Neutrophil (primary cell): ENCODE measurements at regions not wholly inside any gene's neighbourhood (a gene's known extent, or its start where the extent isn't known, plus 50 kb on each side); places are given as distances from the start of the nearest gene placed in this dataset.
"Not testable (repeated sequence)": the region's sequence is repeated elsewhere in the genome, so short reads cannot be mapped to it uniquely, and the experiment has no call there.

ENCODE experiments used
- H3K27ac ChIP-seq: fragments of 200-600 bp; sonication (generic); 2 replicates; pipeline ENCODE4 v1.5.1; 2016; ENCODE audit warnings: mild to moderate bottlenecking, moderate library complexity
- H3K27me3 ChIP-seq: fragments of 200-600 bp; sonication (generic); 2 replicates; pipeline ENCODE4 v1.6.0; 2016; ENCODE audit warnings: mild to moderate bottlenecking
- H3K36me3 ChIP-seq: fragments of 200-600 bp; sonication (generic); 2 replicates; pipeline ENCODE4 v1.5.1; 2017
- H3K4me1 ChIP-seq, 2 experiments: fragments of 200-600 bp in 1 of 2; sonication (generic) in 1 of 2; 1 replicate in 1 of 2; 2 replicates in 1 of 2; pipeline versions ENCODE4 v1.5.1 to v1.6.1; 2013 to 2016; ENCODE audit warnings: low read depth in 1 of 2, low read length in 1 of 2, mild to moderate bottlenecking in 1 of 2, moderate library complexity in 1 of 2; ENCODE audit not compliant: control insufficient read depth in 1 of 2, insufficient read depth in 1 of 2
- H3K4me3 ChIP-seq, 2 experiments: fragments of 200-600 bp in 1 of 2; sonication (generic) in 1 of 2; 1 replicate in 1 of 2; 2 replicates in 1 of 2; pipeline ENCODE4 v1.5.1; 2013 to 2016; ENCODE audit warnings: low read depth in 1 of 2, low read length in 1 of 2, mild to moderate bottlenecking in 1 of 2, moderate library complexity in 1 of 2
- H3K9me3 ChIP-seq: fragments of 200-600 bp; sonication (generic); 2 replicates; pipeline ENCODE4 v1.5.1; 2016
- TF ChIP-seq, protein P1 (sequence below): fragments of 200-600 bp; sonication (generic); IDR thresholded peaks from 2 replicates; pipeline ENCODE4 v1.5.1; 2016; ENCODE audit warnings: antibody characterized with exemption

DNA sequence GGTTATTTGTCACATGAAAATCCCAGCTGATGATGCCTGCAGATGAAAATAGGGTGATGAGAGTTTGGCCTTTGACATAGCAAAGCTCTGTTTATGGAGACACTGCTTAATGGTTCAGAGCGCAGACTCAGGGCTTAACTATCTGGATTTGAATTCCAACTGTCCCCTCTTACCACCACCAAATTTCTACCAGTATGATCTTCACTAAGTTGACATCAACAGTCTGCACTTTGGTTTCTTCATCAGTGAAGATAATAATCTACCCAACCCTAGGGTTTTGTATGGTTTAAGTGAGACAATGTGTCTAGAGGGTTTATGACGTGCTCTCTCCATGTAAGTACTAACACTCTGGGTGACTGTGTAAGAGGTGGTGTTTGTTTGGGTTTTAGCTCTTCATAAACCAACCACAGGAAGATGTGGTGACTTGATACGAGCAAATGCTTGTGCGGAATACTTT is 151.4 kb upstream of the TNFAIP3 start:
- no peak overlapping the region for H3K4me3 ChIP-seq
- no peak overlapping the region for H3K27ac ChIP-seq
- H3K36me3 ChIP-seq, result no peaks in the 10 kb centered on the region
- H3K4me1 ChIP-seq, result peaks cover 18% of the 10 kb centered on the region in 2 experiments
- no peaks in the 10 kb centered on the region for H3K27me3 ChIP-seq
- no peaks in the 10 kb centered on the region for H3K9me3 ChIP-seq
- TF ChIP-seq, protein P1, sequence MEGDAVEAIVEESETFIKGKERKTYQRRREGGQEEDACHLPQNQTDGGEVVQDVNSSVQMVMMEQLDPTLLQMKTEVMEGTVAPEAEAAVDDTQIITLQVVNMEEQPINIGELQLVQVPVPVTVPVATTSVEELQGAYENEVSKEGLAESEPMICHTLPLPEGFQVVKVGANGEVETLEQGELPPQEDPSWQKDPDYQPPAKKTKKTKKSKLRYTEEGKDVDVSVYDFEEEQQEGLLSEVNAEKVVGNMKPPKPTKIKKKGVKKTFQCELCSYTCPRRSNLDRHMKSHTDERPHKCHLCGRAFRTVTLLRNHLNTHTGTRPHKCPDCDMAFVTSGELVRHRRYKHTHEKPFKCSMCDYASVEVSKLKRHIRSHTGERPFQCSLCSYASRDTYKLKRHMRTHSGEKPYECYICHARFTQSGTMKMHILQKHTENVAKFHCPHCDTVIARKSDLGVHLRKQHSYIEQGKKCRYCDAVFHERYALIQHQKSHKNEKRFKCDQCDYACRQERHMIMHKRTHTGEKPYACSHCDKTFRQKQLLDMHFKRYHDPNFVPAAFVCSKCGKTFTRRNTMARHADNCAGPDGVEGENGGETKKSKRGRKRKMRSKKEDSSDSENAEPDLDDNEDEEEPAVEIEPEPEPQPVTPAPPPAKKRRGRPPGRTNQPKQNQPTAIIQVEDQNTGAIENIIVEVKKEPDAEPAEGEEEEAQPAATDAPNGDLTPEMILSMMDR, result no peak

DNA sequence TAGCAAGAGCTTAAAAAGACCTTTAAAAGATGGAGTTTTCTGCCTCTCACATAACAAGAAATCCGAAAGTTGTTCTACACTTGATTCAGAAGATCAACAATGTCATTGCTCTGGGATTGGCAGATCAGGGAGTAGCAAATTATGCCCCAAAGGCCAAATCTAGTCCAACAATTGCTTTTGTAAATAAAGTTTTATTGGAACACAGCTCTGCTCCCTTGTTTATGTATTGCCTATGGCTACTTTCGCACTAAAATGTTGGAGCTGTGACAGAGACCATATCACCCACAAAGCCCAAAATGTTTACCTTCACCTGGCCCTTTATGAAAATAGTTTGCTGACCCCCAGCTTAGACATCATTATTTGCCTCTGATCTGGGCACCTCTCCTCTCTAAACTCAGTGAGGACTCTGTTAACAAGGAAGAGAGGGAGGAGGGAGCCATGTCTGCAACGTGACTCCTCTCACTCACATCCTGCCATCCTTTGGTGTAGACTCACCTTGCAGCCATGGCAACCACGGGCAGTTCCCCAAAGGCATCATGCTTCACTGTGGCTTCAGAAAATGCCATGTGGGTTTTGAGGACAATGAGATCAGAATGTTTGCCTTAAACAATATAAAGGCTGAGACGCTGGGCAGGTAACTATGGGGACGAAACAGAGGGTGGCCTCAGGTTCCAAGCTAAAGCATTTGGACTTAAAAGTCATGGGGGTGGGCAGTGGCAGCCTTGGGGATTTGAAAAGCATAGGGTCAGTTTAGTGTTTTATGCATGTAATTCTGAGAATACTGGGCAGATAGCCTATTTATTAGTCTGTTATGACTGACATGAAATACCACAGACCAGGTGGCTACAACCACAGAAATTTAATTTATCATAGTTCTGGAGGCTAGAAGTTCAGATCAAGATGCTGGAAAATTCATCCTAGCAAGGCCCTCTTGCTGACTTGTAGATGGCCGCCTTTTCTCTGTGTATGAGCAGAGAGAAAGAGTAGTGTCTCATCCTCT is 149.7 kb upstream of the TNFAIP3 start:
- Histone ChIP-seq H3K4me3 (no peak overlapping the region), H3K27ac (no peak overlapping the region), H3K36me3 (no peaks in the 10 kb centered on the region), H3K4me1 (peaks cover 33 to 34% of the 10 kb centered on the region in 2 experiments), H3K27me3 (no peaks in the 10 kb centered on the region), H3K9me3 (no peaks in the 10 kb centered on the region)
- TF ChIP-seq, protein P1, result no peak

DNA sequence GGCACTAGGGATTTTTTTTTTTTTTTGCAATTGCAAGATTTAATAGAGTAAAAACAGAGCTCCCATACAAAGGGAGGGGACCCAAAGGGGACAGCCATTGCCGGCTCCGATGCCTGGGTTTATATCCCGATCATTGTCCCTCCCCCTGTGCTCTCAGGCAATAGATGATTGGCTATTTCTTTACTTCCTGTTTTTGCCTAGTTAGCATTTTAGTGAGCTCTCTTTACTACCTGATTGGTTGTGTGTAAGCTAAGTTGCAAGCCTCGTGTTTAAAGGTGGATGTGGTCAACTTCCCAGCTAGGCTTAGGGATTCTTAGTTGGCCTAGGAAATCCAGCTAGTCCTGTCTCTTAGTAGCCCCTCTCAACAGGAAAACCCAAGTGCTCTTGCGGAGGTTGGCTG is 148.2 kb upstream of the TNFAIP3 start:
- not testable (repeated sequence) for H3K27me3 ChIP-seq, H3K36me3 ChIP-seq, H3K9me3 ChIP-seq
- peaks cover 45 to 47% of the 10 kb centered on the region in 2 experiments for H3K4me1 ChIP-seq
- peak overlapping the region in 1 of 2 experiments; percentile 24 for H3K4me3 ChIP-seq
- H3K27ac ChIP-seq, result peak overlapping the region; percentile 81

DNA sequence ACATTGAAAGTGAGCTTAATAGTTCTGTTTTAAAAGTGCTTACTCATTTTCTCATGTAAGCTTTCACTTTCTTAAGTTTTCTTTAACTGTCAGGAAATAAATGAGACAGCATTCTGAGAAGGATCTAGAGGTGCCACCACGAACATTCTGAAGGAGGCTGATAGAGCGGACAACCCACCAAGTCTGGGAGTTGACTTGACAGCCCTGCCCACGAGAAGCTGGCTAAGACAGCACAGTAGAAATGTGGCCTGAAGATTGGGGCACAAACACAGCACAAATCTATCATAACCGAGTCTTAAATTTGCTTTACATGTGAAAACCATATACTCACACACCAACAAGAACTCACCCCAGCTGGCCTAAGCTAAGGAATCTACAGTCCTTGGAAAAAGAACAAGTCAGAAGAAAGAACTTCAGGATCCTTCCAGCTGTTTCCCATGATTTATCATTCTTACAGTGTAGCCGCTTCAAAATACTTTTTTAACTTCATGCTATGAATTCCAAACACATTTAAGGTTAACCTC is 144.2 kb upstream of the TNFAIP3 start:
- Histone ChIP-seq H3K27me3 (no peaks in the 10 kb centered on the region), H3K4me3 (peak overlapping the region; percentile 22 to 45), H3K27ac (peak overlapping the region; percentile 79), H3K36me3 (no peaks in the 10 kb centered on the region), H3K9me3 (no peaks in the 10 kb centered on the region), H3K4me1 (peaks cover 45 to 56% of the 10 kb centered on the region in 2 experiments)
- TF ChIP-seq, protein P1, result no peak

DNA sequence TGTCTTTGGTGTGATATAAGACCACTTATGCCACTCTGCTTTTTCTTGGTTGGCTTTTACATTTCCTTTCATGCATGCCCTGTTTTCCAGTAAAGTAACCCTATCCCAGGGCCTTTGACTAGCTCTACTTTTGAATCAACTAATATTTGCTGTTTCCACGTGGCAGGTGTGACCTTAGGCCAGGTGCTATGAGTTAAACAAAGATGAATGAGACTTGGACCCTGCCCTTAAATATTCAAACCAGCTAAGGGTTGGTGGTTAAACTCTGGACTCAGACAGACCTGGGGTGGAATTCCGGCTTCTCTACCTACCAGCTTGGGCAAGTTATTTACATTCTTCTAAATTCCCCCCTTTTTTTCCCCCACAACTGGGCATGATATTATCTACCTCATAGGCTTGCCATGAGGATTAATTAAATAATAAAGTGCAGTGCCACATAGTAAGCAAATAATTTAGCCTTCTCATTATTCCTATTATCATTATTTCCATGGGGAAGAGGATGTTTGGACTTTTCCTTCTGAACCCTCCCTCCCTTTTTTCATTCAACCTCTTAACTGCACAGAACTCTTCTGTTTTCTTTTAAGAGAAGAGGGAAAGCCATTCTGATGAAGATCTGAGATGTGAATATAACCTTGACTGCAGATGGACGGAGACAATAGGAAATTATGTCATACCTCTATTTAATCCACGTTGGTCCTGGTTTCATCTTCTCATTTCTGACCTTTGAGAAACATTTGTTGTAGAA is 143.6 kb upstream of the TNFAIP3 start:
- Histone ChIP-seq H3K4me3 (peak overlapping the region in 1 of 2 experiments; percentile 22), H3K9me3 (no peaks in the 10 kb centered on the region), H3K4me1 (peaks cover 46 to 56% of the 10 kb centered on the region in 2 experiments), H3K27ac (peak overlapping the region; percentile 79), H3K36me3 (no peaks in the 10 kb centered on the region), H3K27me3 (no peaks in the 10 kb centered on the region)
- TF ChIP-seq, protein P1, result no peak
